Suprapubic skin (tissue), 4 donors: ENCODE measurements at regions not wholly inside any gene's neighbourhood (a gene's known extent, or its start where the extent isn't known, plus 50 kb on each side); places are given as distances from the start of the nearest gene placed in this dataset.
A peak's percentile ranks its signal among the peaks of the same experiment; 100 is the strongest.

Source experiments
- DNase-seq, 2 donors: peaks; one replicate each; pipeline ENCODE4 v3.0.0-alpha.2; 2019; ENCODE audit warnings: low spot score in 2 of 2
- H3K27ac ChIP-seq: fragments of 200-600 bp; sonication (generic); one replicate; pipeline ENCODE4 v1.5.1; 2019
- H3K27me3 ChIP-seq: fragments of 200-600 bp; sonication (generic); one replicate; pipeline ENCODE4 v1.5.1; 2019
- H3K36me3 ChIP-seq: fragments of 200-600 bp; sonication (generic); one replicate; pipeline ENCODE4 v1.5.1; 2019
- H3K4me1 ChIP-seq: fragments of 200-600 bp; sonication (generic); one replicate; pipeline ENCODE4 v1.5.1; 2019
- H3K4me3 ChIP-seq: fragments of 200-600 bp; sonication (generic); one replicate; pipeline ENCODE4 v1.5.1; 2019; ENCODE audit warnings: mild to moderate bottlenecking
- H3K9me3 ChIP-seq: fragments of 200-600 bp; sonication (generic); one replicate; pipeline ENCODE4 v1.5.1; 2019
- CTCF ChIP-seq, 2 donors: fragments of 200-600 bp in 1 of 2; fragments of 450-650 bp in 1 of 2; sonication (generic) in 1 of 2; IDR thresholded peaks; one replicate each; pipeline ENCODE4 v1.5.1; 2016 to 2019; ENCODE audit warnings: antibody characterized with exemption in 2 of 2, mild to moderate bottlenecking in 1 of 2, moderate library complexity in 1 of 2
- EP300 ChIP-seq: sonication (generic); formaldehyde crosslinking; IDR thresholded peaks from one replicate; pipeline ENCODE4 v1.6.1; 2017; ENCODE audit warnings: antibody characterized with exemption
- POLR2A ChIP-seq, 2 donors: fragments of 450-650 bp; IDR thresholded peaks; one replicate each; pipeline ENCODE4 v1.6.1; 2017; ENCODE audit warnings: antibody characterized with exemption in 2 of 2, mild to moderate bottlenecking in 2 of 2, moderate library complexity in 2 of 2
- POLR2AphosphoS5 ChIP-seq, 3 donors: sonication (generic); formaldehyde crosslinking; IDR thresholded peaks; one replicate each; pipeline ENCODE4 v1.6.1; 2017; ENCODE audit warnings: antibody characterized with exemption in 3 of 3
- WGBS: methylation state at CpG from one replicate; pipeline ENCODE4 v1.1.5; 2018; 5-methylcytosine and 5-hydroxymethylcytosine counted together

GRCh38 chr3:107929088-107929487 lies 161.7 kb downstream of the CD47 start:
- TF ChIP-seq POLR2AphosphoS5 (IDR thresholded peaks at IDR 0.05) (no peak), EP300 (no peak), POLR2A (IDR thresholded peaks at IDR 0.05) (no peak), CTCF (IDR thresholded peaks at IDR 0.05) (no peak)
- Histone ChIP-seq H3K4me3 (no peak overlapping the region), H3K27me3 (no peaks in the 10 kb centered on the region), H3K4me1 (peaks cover 10% of the 10 kb centered on the region), H3K9me3 (no peaks in the 10 kb centered on the region), H3K36me3 (no peaks in the 10 kb centered on the region), H3K27ac (no peak overlapping the region)
- WGBS: 93% methylated on average over 3 of the region's 3 CpGs
- no peak for DNase-seq

GRCh38 chr3:107928084-107928445 lies 162.8 kb downstream of the CD47 start:
- Histone ChIP-seq H3K4me3 (peak overlapping the region; percentile 54), H3K36me3 (no peaks in the 10 kb centered on the region), H3K4me1 (peaks cover 10% of the 10 kb centered on the region), H3K27ac (no peak overlapping the region), H3K9me3 (no peaks in the 10 kb centered on the region), H3K27me3 (no peaks in the 10 kb centered on the region)
- no peak for DNase-seq
- TF ChIP-seq POLR2A (IDR thresholded peaks at IDR 0.05) (no peak), POLR2AphosphoS5 (IDR thresholded peaks at IDR 0.05) (no peak), CTCF (IDR thresholded peaks at IDR 0.05) (no peak), EP300 (no peak)
- 8% methylated on average over 8 of the region's 8 CpGs for WGBS

GRCh38 chr3:107927361-107928083 lies 163.3 kb downstream of the CD47 start:
- peak; percentile 76 to 83 for DNase-seq
- WGBS: 2% methylated on average over 36 of the region's 55 CpGs
- H3K27ac ChIP-seq: no peak overlapping the region

GRCh38 chr3:107925851-107926250 lies 165.0 kb downstream of the CD47 start:
- Histone ChIP-seq H3K9me3 (no peaks in the 10 kb centered on the region), H3K4me3 (no peak overlapping the region), H3K27me3 (peaks cover 3% of the 10 kb centered on the region), H3K27ac (no peak overlapping the region), H3K4me1 (peaks cover 10% of the 10 kb centered on the region), H3K36me3 (no peaks in the 10 kb centered on the region)
- 94% methylated on average over 5 of the region's 5 CpGs for WGBS
- DNase-seq: no peak
- TF ChIP-seq CTCF (IDR thresholded peaks at IDR 0.05) (no peak), POLR2A (IDR thresholded peaks at IDR 0.05) (no peak), EP300 (no peak), POLR2AphosphoS5 (IDR thresholded peaks at IDR 0.05) (no peak)

More at GRCh38 chr3:107927361-107928083, 163.3 kb downstream of the CD47 start:
- TF ChIP-seq POLR2AphosphoS5 (IDR thresholded peaks at IDR 0.05): peak in 1 of 3 donors; percentile 29
- TF ChIP-seq EP300: no peak
- TF ChIP-seq CTCF (IDR thresholded peaks at IDR 0.05): peak; percentile 76 to 92
- TF ChIP-seq POLR2A (IDR thresholded peaks at IDR 0.05): no peak
- Histone ChIP-seq H3K9me3 (no peaks in the 10 kb centered on the region), H3K27me3 (no peaks in the 10 kb centered on the region), H3K36me3 (no peaks in the 10 kb centered on the region), H3K4me1 (peaks cover 10% of the 10 kb centered on the region), H3K4me3 (peak overlapping the region; percentile 54)

GRCh38 chr3:107921038-107921437 lies 169.8 kb downstream of the CD47 start:
- WGBS: 76% methylated on average over 1 of the region's 1 CpG
- Histone ChIP-seq H3K27ac (no peak overlapping the region), H3K4me3 (no peak overlapping the region), H3K9me3 (no peaks in the 10 kb centered on the region), H3K27me3 (peaks cover 3% of the 10 kb centered on the region), H3K4me1 (no peaks in the 10 kb centered on the region), H3K36me3 (no peaks in the 10 kb centered on the region)
- TF ChIP-seq POLR2A (IDR thresholded peaks at IDR 0.05) (no peak), EP300 (no peak)
- DNase-seq: no peak
